Endothelial cell of umbilical vein (primary cell): ENCODE measurements at regions not wholly inside any gene's neighbourhood (a gene's known extent, or its start where the extent isn't known, plus 50 kb on each side); places are given as distances from the start of the nearest gene placed in this dataset.

Source experiments
- BruUV-seq: library from RNA; stranded (reverse); fragments of 400-500 nt; replicated peaks from 2 replicates; lab custom pipeline; 2021; lab: Mats Ljungman, UMichigan
- CTCF ChIA-PET: fragments of 300-600, 350-600 bp; sonication (Branson Sonifier 250); formaldehyde crosslinking; loops from one replicate; lab custom pipeline; 2021; ENCODE audit warnings: antibody characterized with exemption, inconsistent platforms; lab: Charles Lee
- POLR2A ChIA-PET: fragments of 300-600, 350-600 bp; sonication (Branson Sonifier 250); formaldehyde crosslinking; loops from one replicate; lab custom pipeline; 2021; ENCODE audit warnings: antibody characterized with exemption, inconsistent platforms; lab: Charles Lee
- DNase-seq: peaks from one replicate; pipeline ENCODE4 v3.0.0-alpha.2; 2011; ENCODE audit warnings: low read depth, low spot score
- FAIRE-seq: peaks from 2 replicates; lab custom pipeline; 2011; peaks lifted over from hg19 to GRCh38; lab: Jason Lieb, UNC
- H2AFZ ChIP-seq: 2 replicates; pipeline ENCODE4 v1.6.0; 2012; ENCODE audit warnings: low read depth, low read length, control low read depth, inconsistent platforms
- H3K27ac ChIP-seq: 2 replicates; pipeline ENCODE4 v1.5.1; 2011; ENCODE audit warnings: low read depth, mild to moderate bottlenecking, control low read depth, low read length, moderate library complexity; ENCODE audit not compliant: insufficient read depth
- H3K27me3 ChIP-seq, 2 experiments: 2 replicates each; pipeline versions ENCODE4 v1.6.0 to v1.6.1; 2011; ENCODE audit warnings: low read length in 2 of 2, mixed read lengths in 1 of 2; ENCODE audit not compliant: control insufficient read depth in 2 of 2, insufficient read depth in 2 of 2
- H3K36me3 ChIP-seq, 2 experiments: 2 replicates in 1 of 2; 3 replicates in 1 of 2; pipeline ENCODE4 v1.5.1; 2011; ENCODE audit warnings: low read length in 2 of 2, mild to moderate bottlenecking in 1 of 2, moderate library complexity in 1 of 2; ENCODE audit not compliant: control insufficient read depth in 2 of 2, insufficient read depth in 2 of 2; ENCODE audit errors: extremely low read depth in 1 of 2
- H3K4me1 ChIP-seq: 3 replicates; pipeline ENCODE4 v1.5.1; 2011; ENCODE audit warnings: mild to moderate bottlenecking, low read length; ENCODE audit not compliant: control insufficient read depth, insufficient read depth; ENCODE audit errors: extremely low read depth
- H3K4me2 ChIP-seq: 2 replicates; pipeline ENCODE4 v1.6.1; 2011; ENCODE audit warnings: low read length, control low read depth, mixed read lengths; ENCODE audit not compliant: insufficient read depth
- H3K4me3 ChIP-seq, 3 experiments: fragments of 200-600 bp in 1 of 3; sonication (generic), shearing (Covaris generic) in 1 of 3; replicated peaks in 1 of 3; 2 replicates each; pipeline ENCODE4 v1.5.1; 2011 to 2016; ENCODE audit warnings: control low read depth in 3 of 3, low read length in 3 of 3, mild to moderate bottlenecking in 2 of 3, inconsistent platforms in 1 of 3, low read depth in 1 of 3, moderate library complexity in 1 of 3; ENCODE audit not compliant: insufficient read depth in 1 of 3
- H3K79me2 ChIP-seq: 2 replicates; pipeline ENCODE4 v1.6.0; 2012; ENCODE audit warnings: low read length, inconsistent platforms; ENCODE audit not compliant: control insufficient read depth, insufficient read depth
- H3K9ac ChIP-seq: replicated peaks from 2 replicates; pipeline ENCODE3; 2011; ENCODE audit warnings: low read length, control low read depth; ENCODE audit not compliant: insufficient read depth; ENCODE audit errors: extremely low read depth
- H3K9me1 ChIP-seq: replicated peaks from 3 replicates; pipeline ENCODE4 v1.6.0; 2011; ENCODE audit warnings: mild to moderate bottlenecking, low read length; ENCODE audit not compliant: control insufficient read depth, insufficient read depth; ENCODE audit errors: extremely low read depth
- H3K9me3 ChIP-seq: replicated peaks from 2 replicates; pipeline ENCODE4 v1.5.1; 2012; ENCODE audit warnings: low read length, inconsistent platforms; ENCODE audit not compliant: control insufficient read depth, insufficient read depth
- H4K20me1 ChIP-seq: replicated peaks from 2 replicates; pipeline ENCODE3; 2011; ENCODE audit warnings: mild to moderate bottlenecking, low read length; ENCODE audit not compliant: control insufficient read depth, insufficient read depth; ENCODE audit errors: extremely low read depth
- EZH2 ChIP-seq: IDR thresholded peaks from 2 replicates; pipeline ENCODE4 v1.6.1; 2012; ENCODE audit warnings: borderline replicate concordance, low read depth, mild to moderate bottlenecking, moderate library complexity, low read length, inconsistent platforms; ENCODE audit not compliant: severe bottlenecking
- FOS ChIP-seq: IDR thresholded peaks from 2 replicates; pipeline ENCODE4 v1.6.1; 2011; ENCODE audit warnings: mild to moderate bottlenecking, low read length, moderate library complexity, borderline replicate concordance; ENCODE audit not compliant: insufficient read depth
- GATA2 ChIP-seq: IDR thresholded peaks from 2 replicates; pipeline ENCODE4 v1.7.0; 2011; ENCODE audit warnings: low read depth, mild to moderate bottlenecking, moderate library complexity, mixed read lengths, low read length; ENCODE audit not compliant: insufficient read length, insufficient read depth
- JUN ChIP-seq: IDR thresholded peaks from 2 replicates; pipeline ENCODE4 v1.6.1; 2011; ENCODE audit warnings: borderline replicate concordance, low read depth; ENCODE audit not compliant: insufficient read length, insufficient read depth
- MYC ChIP-seq: IDR thresholded peaks from one replicate; pipeline ENCODE4 v1.6.1; 2011; ENCODE audit warnings: mild to moderate bottlenecking, low read depth, low read length
- POLR2A ChIP-seq: IDR thresholded peaks from 2 replicates; pipeline ENCODE4 v1.6.1; 2012; ENCODE audit warnings: low read depth, mild to moderate bottlenecking, control low read depth, low read length
- POLR2AphosphoS5 ChIP-seq: IDR thresholded peaks from 2 replicates; pipeline ENCODE4 v1.6.1; 2012; ENCODE audit warnings: low read depth, mild to moderate bottlenecking, control low read depth, low read length, moderate library complexity; ENCODE audit not compliant: insufficient read depth
- dilution Hi-C: fragments of 300-500 bp; cut with MboI; formaldehyde crosslinking; loops from one replicate; pipeline ENCODE4 v1.15.0; 2019; ENCODE audit warnings: low sequenced_read_pairs; ENCODE audit not compliant: extremely low pct_ligation_motif_present
- intact Hi-C: fragments of 100-400 bp; cut with micrococcal nuclease; formaldehyde crosslinking; loops from one replicate; pipeline ENCODE4 v1.10.0; 2022
- TF ChIP-seq, protein P1 (sequence below), 2 donors: IDR thresholded peaks; 1 replicate in 1 of 2; 2 replicates in 1 of 2; pipeline ENCODE4 v1.5.1; 2011; ENCODE audit warnings: low read length in 2 of 2, mild to moderate bottlenecking in 2 of 2, moderate library complexity in 2 of 2, control low read depth in 1 of 2, inconsistent platforms in 1 of 2, low read depth in 1 of 2; ENCODE audit not compliant: insufficient read depth in 1 of 2; ENCODE audit errors: extremely low read depth in 1 of 2
- TF ChIP-seq, protein P2 (sequence below): IDR thresholded peaks from 2 replicates; pipeline ENCODE4 v1.6.1; 2011; ENCODE audit not compliant: insufficient read depth, insufficient read length

DNA sequence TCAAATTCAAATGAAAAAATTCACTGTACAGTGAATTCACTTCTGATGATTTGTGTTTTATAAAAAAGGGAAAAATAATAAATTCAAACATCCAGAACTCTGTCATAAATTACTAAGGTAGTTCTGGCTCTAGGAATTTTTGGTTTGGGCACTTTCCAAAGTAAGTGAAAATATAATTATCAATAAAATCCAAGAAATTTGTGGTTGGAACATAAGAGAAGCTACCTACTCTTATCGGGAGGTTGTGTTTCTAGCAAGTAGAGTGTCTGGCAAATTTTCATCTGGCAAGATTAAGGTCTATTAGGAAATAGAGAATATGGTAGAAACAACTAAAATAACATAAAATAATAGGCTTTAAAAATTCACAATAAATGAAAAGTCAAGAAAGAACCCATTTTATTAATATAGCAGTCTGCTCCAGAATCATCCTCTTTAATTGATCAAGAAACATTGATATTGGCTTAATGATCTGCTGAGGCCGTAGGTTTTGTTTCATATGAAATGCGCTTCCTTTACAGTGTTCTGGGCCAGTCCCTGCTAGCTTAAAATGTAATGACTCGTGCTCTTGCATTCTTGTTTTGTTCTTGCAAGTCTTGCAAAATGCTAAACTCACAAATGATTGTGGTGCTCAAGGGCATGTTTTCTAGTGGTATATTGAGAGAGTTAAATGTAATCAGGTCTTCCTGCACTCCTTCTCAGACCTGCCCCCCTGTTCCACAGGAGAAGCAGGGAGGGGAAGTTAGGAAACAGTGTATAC lies 331.4 kb downstream of the RAPGEF2 start:
- FAIRE-seq, result peak; percentile 28
- POLR2A ChIA-PET, result no interaction called here
- Histone ChIP-seq H3K4me1 (peaks cover 20% of the 10 kb centered on the region), H3K79me2 (no peaks in the 10 kb centered on the region), H3K4me3 (no peak overlapping the region), H3K9me1 (no peaks in the 10 kb centered on the region), H4K20me1 (no peaks in the 10 kb centered on the region), H3K4me2 (no peak overlapping the region), H3K27me3 (no peaks in the 10 kb centered on the region), H3K9ac (no peak overlapping the region), H3K27ac (no peak overlapping the region), H2AFZ (no peak overlapping the region), H3K9me3 (no peaks in the 10 kb centered on the region), H3K36me3 (no peaks in the 10 kb centered on the region)
- CTCF ChIA-PET, result interaction anchor here (0.6 kb wide), 1 partner anchor 9 kb away, joined by 3 read pairs; no protein-coding TSS in a partner anchor
- dilution Hi-C loops, result no loop called here
- BruUV-seq, result no TSS peak
- intact Hi-C loops, result loop anchor here (2.0 kb wide), 1 partner anchor 43 kb away; no protein-coding TSS in a partner anchor
- no peak for TF ChIP-seq POLR2A
- no peak for TF ChIP-seq GATA2
- TF ChIP-seq JUN, result no peak
- TF ChIP-seq POLR2AphosphoS5, result no peak
- TF ChIP-seq FOS, result no peak
- no peak for TF ChIP-seq EZH2
- TF ChIP-seq, protein P1, sequence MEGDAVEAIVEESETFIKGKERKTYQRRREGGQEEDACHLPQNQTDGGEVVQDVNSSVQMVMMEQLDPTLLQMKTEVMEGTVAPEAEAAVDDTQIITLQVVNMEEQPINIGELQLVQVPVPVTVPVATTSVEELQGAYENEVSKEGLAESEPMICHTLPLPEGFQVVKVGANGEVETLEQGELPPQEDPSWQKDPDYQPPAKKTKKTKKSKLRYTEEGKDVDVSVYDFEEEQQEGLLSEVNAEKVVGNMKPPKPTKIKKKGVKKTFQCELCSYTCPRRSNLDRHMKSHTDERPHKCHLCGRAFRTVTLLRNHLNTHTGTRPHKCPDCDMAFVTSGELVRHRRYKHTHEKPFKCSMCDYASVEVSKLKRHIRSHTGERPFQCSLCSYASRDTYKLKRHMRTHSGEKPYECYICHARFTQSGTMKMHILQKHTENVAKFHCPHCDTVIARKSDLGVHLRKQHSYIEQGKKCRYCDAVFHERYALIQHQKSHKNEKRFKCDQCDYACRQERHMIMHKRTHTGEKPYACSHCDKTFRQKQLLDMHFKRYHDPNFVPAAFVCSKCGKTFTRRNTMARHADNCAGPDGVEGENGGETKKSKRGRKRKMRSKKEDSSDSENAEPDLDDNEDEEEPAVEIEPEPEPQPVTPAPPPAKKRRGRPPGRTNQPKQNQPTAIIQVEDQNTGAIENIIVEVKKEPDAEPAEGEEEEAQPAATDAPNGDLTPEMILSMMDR (IDR thresholded peaks at IDR 0.05; ENCODE audit: extremely low read depth in 1 of 2, insufficient read depth in 1 of 2, low read depth in 1 of 2, low read length in 2 of 2), result no peak
- TF ChIP-seq, protein P2, sequence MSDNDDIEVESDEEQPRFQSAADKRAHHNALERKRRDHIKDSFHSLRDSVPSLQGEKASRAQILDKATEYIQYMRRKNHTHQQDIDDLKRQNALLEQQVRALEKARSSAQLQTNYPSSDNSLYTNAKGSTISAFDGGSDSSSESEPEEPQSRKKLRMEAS, result no peak
- no peak for TF ChIP-seq MYC
- no peak for DNase-seq
